Stimulated activated naive CD8-positive, alpha-beta T cell treated with anti-CD3 and anti-CD28 coated beads, Interleukin-15, Interleukin-2, amounts not matched to agents 100 U/mL and 50 U/mL, for 24 hours (primary cell): ENCODE measurements at regions not wholly inside any gene's neighbourhood (a gene's known extent, or its start where the extent isn't known, plus 50 kb on each side); places are given as distances from the start of the nearest gene placed in this dataset.
"Not testable (repeated sequence)": the region's sequence is repeated elsewhere in the genome, so short reads cannot be mapped to it uniquely, and the experiment has no call there.

Experiments used
- ATAC-seq: fragments of 150-1000 bp; cut with Tn5 transposase; one replicate; pipeline ENCODE4 v1.10.0; 2021
- DNase-seq: peaks from one replicate; pipeline ENCODE4 v3.0.0; 2021

DNA sequence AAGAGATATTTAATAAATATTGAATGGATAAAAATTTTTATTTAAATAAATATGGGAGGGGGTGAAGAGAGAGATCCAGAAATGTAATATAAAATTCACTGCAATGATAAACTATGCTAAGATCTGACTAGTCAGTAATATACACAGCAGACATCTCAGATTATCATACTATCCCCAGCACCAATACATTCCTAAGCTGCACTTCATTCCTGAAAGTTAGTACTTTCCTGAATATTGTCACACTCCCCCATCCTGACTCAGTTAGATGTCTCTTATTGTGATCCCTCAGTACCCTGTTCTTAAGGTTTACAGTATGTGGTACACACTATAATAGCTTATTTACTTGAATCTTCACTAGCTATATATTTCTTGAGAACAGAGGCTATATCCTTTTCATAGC lies 88.3 kb upstream of the KCNQ5 start:
- no peak for DNase-seq
- ATAC-seq = no peak

DNA sequence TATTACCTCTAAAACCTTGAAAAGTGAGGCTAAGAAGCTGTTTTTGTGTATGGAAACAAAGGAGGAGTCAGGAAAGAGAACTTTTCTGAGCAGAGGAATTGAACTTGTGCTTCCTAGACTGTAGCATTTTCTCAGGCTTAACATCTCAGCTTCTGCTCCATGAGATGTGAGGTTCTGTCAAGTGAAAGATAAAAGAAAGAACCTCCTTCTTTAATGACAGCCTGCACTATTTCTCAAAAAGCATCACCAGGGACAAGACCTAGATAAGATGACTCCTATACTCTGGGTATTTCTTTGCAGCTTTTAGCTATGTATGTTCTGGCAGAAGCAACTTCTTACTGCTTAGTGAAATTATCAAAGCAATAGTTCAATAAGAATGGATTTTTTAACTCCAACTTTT lies 87.6 kb upstream of the KCNQ5 start:
- ATAC-seq (no peak), DNase-seq (no peak)

GRCh38 chr6:72535124-72535523 lies 86.7 kb upstream of the KCNQ5 start:
- DNase-seq = no peak
- ATAC-seq = no peak

DNA sequence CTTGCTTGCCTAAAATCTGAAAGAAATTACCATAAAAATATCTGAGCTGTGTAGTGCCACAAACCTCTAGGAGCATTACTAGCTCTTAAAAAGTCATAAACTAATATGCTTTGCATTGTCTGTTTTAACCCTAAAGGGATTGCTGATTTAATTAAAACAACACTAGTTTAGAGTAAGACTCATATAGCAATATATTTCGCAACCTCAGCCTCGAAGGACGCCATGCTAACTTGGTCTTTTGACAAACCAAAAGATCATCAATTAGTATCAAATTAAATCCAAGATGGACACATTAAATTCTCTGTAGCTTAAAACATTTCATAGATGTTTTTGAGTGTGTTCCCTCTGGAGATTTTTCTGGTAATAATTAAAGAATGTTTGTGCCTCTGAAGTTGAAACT lies 74.8 kb upstream of the KCNQ5 start:
- ATAC-seq (no peak), DNase-seq (no peak)

- DNase-seq = no peak
- ATAC-seq = no peak
Observed at GRCh38 chr6:72551470-72551869, 70.4 kb upstream of the KCNQ5 start.

DNA sequence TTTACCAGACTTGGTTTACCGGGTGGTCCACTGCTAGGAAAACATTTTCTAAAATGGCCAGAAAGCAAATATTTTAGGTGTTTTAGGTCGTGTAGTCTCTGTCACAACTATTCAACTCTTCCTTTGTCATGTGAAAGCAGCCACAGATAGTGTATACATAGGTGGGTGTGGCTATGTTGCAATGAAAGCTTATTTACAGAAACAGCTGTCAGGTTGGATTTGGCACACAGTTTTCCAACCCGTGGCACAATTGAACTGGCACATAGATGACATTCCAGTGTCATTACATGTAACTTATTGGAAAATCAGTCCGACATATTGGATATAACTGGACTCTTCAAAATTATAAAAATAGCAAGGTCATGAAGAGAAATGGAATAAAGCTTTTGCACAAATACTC lies 68.9 kb upstream of the KCNQ5 start:
- no peak for DNase-seq
- no peak for ATAC-seq

DNA sequence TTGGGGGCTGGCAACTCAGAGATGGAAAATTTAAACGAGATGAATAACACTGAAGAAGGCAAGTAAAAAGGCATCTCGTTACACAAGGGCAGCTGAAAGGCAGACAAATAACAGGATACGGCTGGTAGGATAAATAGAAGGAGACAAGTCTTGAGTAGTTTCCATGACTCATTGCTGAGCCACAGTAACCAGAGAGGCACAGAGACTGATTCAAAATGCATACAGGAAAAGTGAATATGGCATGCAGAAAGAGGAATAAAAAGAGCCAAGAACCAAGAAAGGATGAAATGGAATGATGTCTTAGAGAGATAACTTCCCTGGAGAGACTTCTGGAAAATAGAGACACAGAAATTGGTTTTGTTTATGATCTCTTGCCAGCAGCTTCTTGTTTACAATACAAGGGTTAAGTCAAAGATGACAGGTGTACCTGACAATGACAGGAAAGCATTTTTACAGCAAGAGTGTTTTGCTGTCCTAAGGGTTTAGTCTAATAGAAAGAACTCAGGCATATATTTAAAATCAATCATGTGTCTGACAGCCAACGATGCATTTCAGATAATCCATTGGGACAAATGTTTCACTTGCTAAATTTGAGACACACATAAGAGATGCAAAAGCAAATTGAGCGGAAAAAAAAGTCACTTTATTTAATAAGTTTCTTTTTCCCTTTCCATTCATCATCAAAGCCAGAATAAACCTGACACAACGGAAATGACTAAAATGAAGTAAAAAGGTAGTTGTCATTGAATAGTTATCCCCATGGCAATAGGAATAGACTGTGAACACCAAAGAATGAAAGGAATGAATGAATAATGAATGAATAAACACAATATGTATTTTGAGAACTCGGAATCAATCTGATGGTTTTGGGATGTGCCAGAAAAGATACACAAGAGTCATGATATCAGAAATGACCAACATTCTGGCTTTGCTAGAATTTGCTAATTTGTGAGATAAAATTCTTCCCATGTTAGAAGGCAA lies 68.0 kb upstream of the KCNQ5 start:
- DNase-seq (no peak), ATAC-seq (peak; percentile 88)

DNA sequence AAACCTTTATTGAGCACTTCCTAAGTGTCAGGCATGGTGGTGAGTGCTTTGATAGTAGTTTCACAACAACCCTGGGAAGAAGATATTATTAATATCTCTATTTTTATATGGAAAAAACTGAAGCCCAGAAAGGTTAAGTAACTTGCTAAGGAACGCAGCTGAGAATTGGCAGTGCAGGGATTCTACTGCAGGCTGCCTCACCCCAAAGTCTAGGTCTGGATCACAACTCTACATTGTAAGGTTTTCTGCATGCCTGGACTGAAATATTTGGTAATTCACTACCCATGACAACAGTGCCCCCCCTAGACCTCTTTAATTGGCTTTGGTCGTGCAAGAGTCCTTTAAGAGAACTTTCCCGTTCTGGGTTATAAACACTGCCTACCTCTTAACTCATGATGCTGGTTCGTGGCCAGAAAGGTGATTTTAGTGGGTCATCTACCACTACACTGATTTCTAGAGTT lies 67.1 kb upstream of the KCNQ5 start:
- DNase-seq = no peak

DNA sequence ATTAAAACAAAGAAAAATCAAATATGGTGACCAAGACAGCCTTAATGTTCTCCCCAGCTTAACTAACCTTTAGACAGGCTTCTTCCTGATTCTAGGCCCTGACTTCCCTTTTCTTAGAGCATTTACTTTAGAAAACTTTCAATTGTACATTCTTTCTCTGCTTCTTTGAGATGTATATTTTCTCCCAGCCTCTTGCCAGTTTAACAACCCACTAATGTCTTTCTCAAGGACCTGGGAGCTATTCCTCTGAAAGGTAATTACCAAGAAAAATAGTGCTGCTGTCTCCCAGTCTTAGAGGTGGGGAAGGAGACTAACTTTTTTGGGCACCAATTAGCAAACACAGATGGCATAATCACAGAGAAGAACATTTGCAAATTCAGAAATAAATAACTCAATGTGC lies 62.8 kb upstream of the KCNQ5 start:
- ATAC-seq (no peak), DNase-seq (no peak)

More for the DNA sequence above, 67.1 kb upstream of the KCNQ5 start:
- ATAC-seq = no peak

DNA sequence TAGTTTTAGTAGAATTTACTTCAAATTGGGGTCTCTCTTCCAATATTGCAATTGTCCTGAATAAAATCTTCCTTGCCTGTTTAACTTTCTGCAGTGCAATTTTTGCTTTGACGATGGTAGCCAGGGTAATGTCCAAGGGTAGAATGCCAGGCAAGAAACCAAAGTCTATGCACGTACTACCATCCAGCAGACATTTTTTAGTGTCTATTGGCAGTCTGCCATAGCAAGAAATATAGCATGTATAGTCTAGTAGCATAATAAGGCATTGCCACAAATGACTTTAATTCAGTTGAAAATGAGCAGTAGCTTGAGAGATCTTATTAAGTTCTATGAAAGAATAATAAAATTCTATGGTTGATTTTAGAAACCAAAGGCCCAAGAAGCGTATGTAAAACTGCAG lies 62.3 kb upstream of the KCNQ5 start:
- no peak for DNase-seq
- no peak for ATAC-seq

DNA sequence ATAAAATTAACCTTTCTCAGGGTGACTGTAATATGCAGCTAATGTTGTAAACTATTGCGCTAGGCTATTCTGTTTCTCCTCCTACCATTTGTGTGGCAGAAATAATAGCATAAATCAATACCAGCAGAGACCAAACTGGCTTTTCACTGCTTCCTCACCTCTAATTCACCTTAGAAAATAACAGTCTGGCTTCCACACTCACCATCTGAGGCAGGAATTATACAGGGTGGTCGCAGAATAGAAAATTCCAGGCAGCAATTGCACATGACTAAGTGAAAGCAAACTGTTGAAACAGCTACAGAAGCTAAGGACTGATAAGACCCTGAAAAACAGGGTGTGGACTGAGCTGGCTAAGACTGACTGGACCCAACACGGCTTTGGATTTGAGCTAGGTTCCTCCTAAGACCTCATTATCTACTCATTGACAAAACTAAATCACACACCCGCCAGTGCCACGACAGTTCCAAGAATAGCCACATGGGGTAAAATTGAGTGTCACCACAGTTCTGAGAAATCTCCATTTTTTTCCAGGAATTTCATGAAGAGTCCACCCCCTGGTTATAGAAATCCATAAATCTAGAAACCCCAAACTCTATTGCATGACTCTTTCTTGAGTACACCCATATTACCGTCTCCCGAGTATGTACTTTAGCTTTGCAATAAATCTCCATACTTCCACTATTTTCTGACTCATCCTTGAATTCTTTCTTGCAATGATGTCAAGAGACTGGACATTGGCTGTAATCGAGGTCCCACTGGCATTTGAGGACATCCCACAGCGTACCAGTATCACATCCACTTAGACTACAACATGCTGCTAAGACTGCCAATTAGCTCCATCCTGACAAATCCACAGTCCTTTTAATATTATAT lies 60.9 kb upstream of the KCNQ5 start:
- no peak for DNase-seq
- no peak for ATAC-seq

- DNase-seq = no peak
- no peak for ATAC-seq
Observed at GRCh38 chr6:72561629-72562028, 60.2 kb upstream of the KCNQ5 start.

DNA sequence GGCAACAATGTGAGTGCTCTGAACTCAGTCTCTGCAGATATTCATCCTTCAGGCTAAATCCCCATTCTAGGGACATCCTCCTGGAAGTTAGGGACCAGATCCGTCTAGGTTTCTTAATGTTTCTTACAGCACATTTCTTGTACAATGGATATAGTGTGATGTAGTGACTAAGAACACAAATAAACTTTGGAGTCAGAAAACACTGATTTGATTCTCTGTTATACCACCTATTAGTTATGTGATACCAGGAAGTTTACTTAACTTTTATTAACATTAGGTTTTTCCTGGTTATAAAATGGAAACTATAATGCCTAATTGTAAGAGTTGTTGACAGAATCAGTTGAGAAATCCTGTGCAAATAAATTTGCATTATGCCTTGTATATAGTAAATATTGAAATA lies 57.6 kb upstream of the KCNQ5 start:
- no peak for ATAC-seq
- no peak for DNase-seq

GRCh38 chr6:72571993-72572392 lies 49.9 kb upstream of the KCNQ5 start:
- not testable (repeated sequence) for DNase-seq, ATAC-seq
